ENCODE measurements at regions not wholly inside any gene's neighbourhood (a gene's known extent, or its start where the extent isn't known, plus 50 kb on each side); places are given as distances from the start of the nearest gene placed in this dataset.

GRCh38 chr13:67554286-67554685 lies 324.1 kb upstream of the PCDH9 start:
- H3K4me1 ChIP-seq, result no peaks in the 10 kb centered on the region

GRCh38 chr13:67549331-67549730 lies 319.2 kb upstream of the PCDH9 start:
- intact Hi-C loops (cut with DNase I), result no loop called here
- H3K27me3 ChIP-seq, result no peaks in the 10 kb centered on the region
- DNase-seq, result no peak
- no peak for TF ChIP-seq POLR2AphosphoS5 (IDR thresholded peaks at IDR 0.05)
- TF ChIP-seq POLR2A (IDR thresholded peaks at IDR 0.05), result no peak
- no peak for TF ChIP-seq CTCF (IDR thresholded peaks at IDR 0.05)
- no peak for TF ChIP-seq EP300 (IDR thresholded peaks at IDR 0.05)
- 93 to 95% methylated on average over 4 of the region's 4 CpGs for WGBS, 2 donors
- no peaks in the 10 kb centered on the region for H3K9me3 ChIP-seq
- no peaks in the 10 kb centered on the region for H3K36me3 ChIP-seq
- H3K4me3 ChIP-seq, result no peak overlapping the region
- no peak overlapping the region for H3K27ac ChIP-seq
- no peaks in the 10 kb centered on the region for H3K4me1 ChIP-seq

More at GRCh38 chr13:67554286-67554685, 324.1 kb upstream of the PCDH9 start:
- Histone ChIP-seq H3K27ac (no peak overlapping the region), H3K27me3 (no peaks in the 10 kb centered on the region), H3K4me3 (no peak overlapping the region), H3K36me3 (no peaks in the 10 kb centered on the region), H3K9me3 (no peaks in the 10 kb centered on the region)
- TF ChIP-seq POLR2AphosphoS5 (IDR thresholded peaks at IDR 0.05), result no peak
- TF ChIP-seq POLR2A (IDR thresholded peaks at IDR 0.05), result no peak
- no peak for TF ChIP-seq EP300 (IDR thresholded peaks at IDR 0.05)
- TF ChIP-seq CTCF (IDR thresholded peaks at IDR 0.05), result no peak
- DNase-seq, result no peak
- intact Hi-C loops (cut with DNase I), result no loop called here

- intact Hi-C loops (cut with DNase I), result no loop called here
- H3K27me3 ChIP-seq, result no peaks in the 10 kb centered on the region
- 60 to 61% methylated on average over 1 of the region's 1 CpG for WGBS, 2 donors
- no peak for DNase-seq
- no peak overlapping the region for H3K4me3 ChIP-seq
- no peaks in the 10 kb centered on the region for H3K36me3 ChIP-seq
- H3K9me3 ChIP-seq, result no peaks in the 10 kb centered on the region
- H3K4me1 ChIP-seq, result no peaks in the 10 kb centered on the region
- TF ChIP-seq EP300 (IDR thresholded peaks at IDR 0.05) (no peak), CTCF (IDR thresholded peaks at IDR 0.05) (no peak), POLR2A (IDR thresholded peaks at IDR 0.05) (no peak), POLR2AphosphoS5 (IDR thresholded peaks at IDR 0.05) (no peak)
- H3K27ac ChIP-seq, result no peak overlapping the region
Observed at GRCh38 chr13:67538906-67539305, 308.8 kb upstream of the PCDH9 start.

GRCh38 chr13:67520886-67521285 lies 290.8 kb upstream of the PCDH9 start:
- intact Hi-C loops (cut with DNase I), result no loop called here
- no peaks in the 10 kb centered on the region for H3K27me3 ChIP-seq
- no peak overlapping the region for H3K4me3 ChIP-seq
- no peak for DNase-seq
- no peaks in the 10 kb centered on the region for H3K36me3 ChIP-seq
- WGBS, 2 donors, result 64 to 80% methylated on average over 2 of the region's 2 CpGs
- no peak overlapping the region for H3K27ac ChIP-seq
- TF ChIP-seq CTCF (IDR thresholded peaks at IDR 0.05), result no peak
- TF ChIP-seq POLR2AphosphoS5 (IDR thresholded peaks at IDR 0.05), result no peak
- no peak for TF ChIP-seq EP300 (IDR thresholded peaks at IDR 0.05)
- no peak for TF ChIP-seq POLR2A (IDR thresholded peaks at IDR 0.05)
- H3K9me3 ChIP-seq, result no peaks in the 10 kb centered on the region
- H3K4me1 ChIP-seq, result no peaks in the 10 kb centered on the region

- no peaks in the 10 kb centered on the region for H3K27me3 ChIP-seq
- intact Hi-C loops (cut with DNase I), result no loop called here
- H3K4me3 ChIP-seq, result no peak overlapping the region
- DNase-seq, result no peak
- WGBS, 2 donors, result 12 to 50% methylated on average over 1 of the region's 1 CpG
- TF ChIP-seq CTCF (IDR thresholded peaks at IDR 0.05) (no peak), POLR2AphosphoS5 (IDR thresholded peaks at IDR 0.05) (no peak), EP300 (IDR thresholded peaks at IDR 0.05) (no peak)
- H3K27ac ChIP-seq, result no peak overlapping the region
- H3K4me1 ChIP-seq, result no peaks in the 10 kb centered on the region
- H3K36me3 ChIP-seq, result no peaks in the 10 kb centered on the region
- H3K9me3 ChIP-seq, result no peaks in the 10 kb centered on the region
Observed at GRCh38 chr13:67519356-67519755, 289.2 kb upstream of the PCDH9 start.

Data from sigmoid colon (tissue), 6 donors.